ENCODE measurements at regions not wholly inside any gene's neighbourhood (a gene's known extent, or its start where the extent isn't known, plus 50 kb on each side); places are given as distances from the start of the nearest gene placed in this dataset.

DNA sequence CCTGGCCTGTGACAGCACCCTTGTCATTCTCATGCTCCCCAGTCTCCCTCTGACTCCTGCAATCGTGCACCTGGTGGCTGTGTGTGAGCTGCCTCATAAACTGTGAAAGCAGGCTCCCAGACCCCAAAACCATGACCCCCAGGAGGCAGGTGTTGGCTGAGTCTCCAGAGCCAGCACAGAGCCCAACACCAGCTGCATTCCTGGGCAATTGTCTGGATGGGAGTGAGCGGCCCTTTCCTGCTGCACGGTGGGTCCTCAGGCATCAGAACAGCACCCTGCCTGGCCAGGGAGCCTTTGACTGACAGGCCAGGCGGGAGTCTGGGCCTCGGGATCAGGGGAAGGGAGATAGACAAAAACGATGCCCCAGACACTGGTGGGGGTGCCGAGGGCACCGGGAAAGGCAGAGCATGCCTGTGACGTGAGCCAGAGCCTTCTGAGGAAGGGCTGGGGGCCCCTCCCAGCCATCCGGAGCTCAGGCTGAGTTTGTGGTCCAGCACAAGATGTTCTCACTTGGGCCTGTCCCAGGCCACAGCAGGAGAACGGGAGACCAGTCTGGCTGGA is 135.1 kb upstream of the GPC1 start:
- TF ChIP-seq, protein P1, sequence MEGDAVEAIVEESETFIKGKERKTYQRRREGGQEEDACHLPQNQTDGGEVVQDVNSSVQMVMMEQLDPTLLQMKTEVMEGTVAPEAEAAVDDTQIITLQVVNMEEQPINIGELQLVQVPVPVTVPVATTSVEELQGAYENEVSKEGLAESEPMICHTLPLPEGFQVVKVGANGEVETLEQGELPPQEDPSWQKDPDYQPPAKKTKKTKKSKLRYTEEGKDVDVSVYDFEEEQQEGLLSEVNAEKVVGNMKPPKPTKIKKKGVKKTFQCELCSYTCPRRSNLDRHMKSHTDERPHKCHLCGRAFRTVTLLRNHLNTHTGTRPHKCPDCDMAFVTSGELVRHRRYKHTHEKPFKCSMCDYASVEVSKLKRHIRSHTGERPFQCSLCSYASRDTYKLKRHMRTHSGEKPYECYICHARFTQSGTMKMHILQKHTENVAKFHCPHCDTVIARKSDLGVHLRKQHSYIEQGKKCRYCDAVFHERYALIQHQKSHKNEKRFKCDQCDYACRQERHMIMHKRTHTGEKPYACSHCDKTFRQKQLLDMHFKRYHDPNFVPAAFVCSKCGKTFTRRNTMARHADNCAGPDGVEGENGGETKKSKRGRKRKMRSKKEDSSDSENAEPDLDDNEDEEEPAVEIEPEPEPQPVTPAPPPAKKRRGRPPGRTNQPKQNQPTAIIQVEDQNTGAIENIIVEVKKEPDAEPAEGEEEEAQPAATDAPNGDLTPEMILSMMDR (IDR thresholded peaks at IDR 0.05), result no peak
- TF ChIP-seq POLR2A (IDR thresholded peaks at IDR 0.05) (no peak), POLR2AphosphoS5 (IDR thresholded peaks at IDR 0.05) (no peak), EP300 (IDR thresholded peaks at IDR 0.05; ENCODE audit: low read depth) (no peak)
